SK-N-SH (cell line): ENCODE measurements at regions not wholly inside any gene's neighbourhood (a gene's known extent, or its start where the extent isn't known, plus 50 kb on each side); places are given as distances from the start of the nearest gene placed in this dataset.

Experiments
- CTCF ChIA-PET: fragments of 300-600, 350-600 bp; formaldehyde crosslinking; extraction: SDS; loops from one replicate; lab custom pipeline; 2021; lab: Yijun Ruan, JAX
- POLR2A ChIA-PET: fragments of 350-600 bp; sonication (Branson Sonifier 250); formaldehyde crosslinking; extraction: SDS; loops from one replicate; lab custom pipeline; 2020; ENCODE audit warnings: antibody characterized with exemption, inconsistent platforms; lab: Yijun Ruan, JAX
- DNase-seq: peaks from one replicate; pipeline ENCODE4 v3.0.0; 2012
- H2AFZ ChIP-seq: fragments of 200-600 bp; sonication (generic); 2 replicates; pipeline ENCODE4 v1.8.1; 2016; ENCODE audit warnings: antibody characterized with exemption, mild to moderate bottlenecking, low read depth
- H3F3A ChIP-seq: fragments of 200-600 bp; sonication (generic); replicated peaks from 2 replicates; pipeline ENCODE3; 2016; ENCODE audit warnings: antibody characterized with exemption, mild to moderate bottlenecking; ENCODE audit not compliant: insufficient read depth
- H3K27ac ChIP-seq, 2 experiments: fragments of 200-500 bp in 1 of 2; fragments of 200-600 bp in 1 of 2; sonication (Bioruptor generic) in 1 of 2; sonication (generic), shearing (Covaris generic) in 1 of 2; 2 replicates each; pipeline versions ENCODE4 v1.5.1 to v1.6.1; 2014 to 2016; ENCODE audit warnings: low read depth in 2 of 2, inconsistent platforms in 1 of 2, low read length in 1 of 2, mild to moderate bottlenecking in 1 of 2, mixed read lengths in 1 of 2
- H3K27me3 ChIP-seq: fragments of 200-600 bp; sonication (generic), shearing (Covaris generic); 2 replicates; pipeline ENCODE4 v1.6.1; 2016; ENCODE audit warnings: mixed run types; ENCODE audit not compliant: insufficient read depth
- H3K36me3 ChIP-seq, 2 experiments: fragments of 200-500 bp in 1 of 2; fragments of 200-600 bp in 1 of 2; sonication (Bioruptor generic) in 1 of 2; sonication (generic) in 1 of 2; replicated peaks in 1 of 2; 2 replicates each; pipeline versions ENCODE3 to v1.5.1; 2014 to 2016; ENCODE audit warnings: low read length in 1 of 2, mild to moderate bottlenecking in 1 of 2; ENCODE audit not compliant: insufficient read depth in 2 of 2, control insufficient read depth in 1 of 2
- H3K4me1 ChIP-seq, 2 experiments: fragments of 200-500 bp in 1 of 2; fragments of 200-600 bp in 1 of 2; sonication (Bioruptor generic) in 1 of 2; sonication (generic), shearing (Covaris generic) in 1 of 2; 2 replicates each; pipeline versions ENCODE4 v1.5.1 to v1.6.1; 2014 to 2016; ENCODE audit warnings: low read depth in 1 of 2, low read length in 1 of 2, mixed run types in 1 of 2; ENCODE audit not compliant: insufficient read depth in 2 of 2, control insufficient read depth in 1 of 2
- H3K4me2 ChIP-seq: fragments of 200-600 bp; sonication (generic), shearing (Covaris generic); 2 replicates; pipeline ENCODE4 v1.6.1; 2017; ENCODE audit warnings: mixed run types
- H3K4me3 ChIP-seq, 2 experiments: fragments of 200-500 bp in 1 of 2; fragments of 200-600 bp in 1 of 2; sonication (Bioruptor generic) in 1 of 2; sonication (generic), shearing (Covaris generic) in 1 of 2; 2 replicates each; pipeline versions ENCODE4 v1.5.1 to v1.8.1; 2014 to 2016; ENCODE audit warnings: low read depth in 2 of 2, inconsistent platforms in 1 of 2, low read length in 1 of 2, mild to moderate bottlenecking in 1 of 2, mixed read lengths in 1 of 2, moderate library complexity in 1 of 2
- H3K79me2 ChIP-seq: fragments of 200-600 bp; sonication (generic); 2 replicates; pipeline ENCODE4 v1.8.1; 2017; ENCODE audit warnings: mild to moderate bottlenecking; ENCODE audit not compliant: insufficient read depth
- H3K9ac ChIP-seq: fragments of 200-600 bp; sonication (generic); 2 replicates; pipeline ENCODE4 v1.6.1; 2017; ENCODE audit warnings: mixed run types
- H3K9me2 ChIP-seq: fragments of 200-600 bp; sonication (generic); 2 replicates; pipeline ENCODE4 v1.6.1; 2017; ENCODE audit warnings: mixed run types
- H3K9me3 ChIP-seq: fragments of 200-600 bp; sonication (generic); 2 replicates; pipeline ENCODE4 v1.6.1; 2017; ENCODE audit warnings: mixed run types, mild to moderate bottlenecking, moderate library complexity
- H4K20me1 ChIP-seq: fragments of 200-600 bp; sonication (generic); 2 replicates; pipeline ENCODE4 v1.6.1; 2017; ENCODE audit warnings: mild to moderate bottlenecking, mixed run types; ENCODE audit not compliant: insufficient read depth
- CHD2 ChIP-seq: fragments of 150-350 bp; IDR thresholded peaks from 2 replicates; pipeline ENCODE4 v1.6.1; 2018; ENCODE audit warnings: low read length; ENCODE audit not compliant: partially characterized antibody
- CTCF ChIP-seq: fragments of 200-600 bp; sonication (generic); IDR thresholded peaks from 2 replicates; pipeline ENCODE4 v1.6.1; 2017; ENCODE audit warnings: antibody characterized with exemption, mild to moderate bottlenecking, moderate library complexity
- EP300 ChIP-seq, 2 experiments: IDR thresholded peaks; 2 replicates each; pipeline versions ENCODE4 v1.4.0 to v1.6.1; 2012; ENCODE audit warnings: borderline replicate concordance in 1 of 2, low read depth in 1 of 2, low read length in 1 of 2
- FOSL2 ChIP-seq: IDR thresholded peaks from 2 replicates; pipeline ENCODE4 v1.4.0; 2012; ENCODE audit warnings: low read depth, mild to moderate bottlenecking, moderate library complexity, borderline replicate concordance
- IRF3 ChIP-seq: fragments of 150-350 bp; IDR thresholded peaks from 2 replicates; pipeline ENCODE4 v1.6.1; 2016; ENCODE audit warnings: mild to moderate bottlenecking, low read depth, low read length
- JUND ChIP-seq: IDR thresholded peaks from 2 replicates; pipeline ENCODE4 v1.4.0; 2012
- MAX ChIP-seq: IDR thresholded peaks from 2 replicates; pipeline ENCODE4 v1.4.0; 2012; ENCODE audit warnings: low read depth
- MEF2A ChIP-seq: IDR thresholded peaks from 2 replicates; pipeline ENCODE4 v1.4.0; 2012; ENCODE audit warnings: low read depth, borderline replicate concordance
- NFIC ChIP-seq: IDR thresholded peaks from 2 replicates; pipeline ENCODE4 v1.4.0; 2012; ENCODE audit warnings: borderline replicate concordance
- RAD21 ChIP-seq: IDR thresholded peaks from 2 replicates; pipeline ENCODE4 v1.6.1; 2012; ENCODE audit warnings: mild to moderate bottlenecking, low read length
- RXRA ChIP-seq: IDR thresholded peaks from 2 replicates; pipeline ENCODE4 v1.4.0; 2012; ENCODE audit warnings: low read depth, mild to moderate bottlenecking, borderline replicate concordance
- SIN3A ChIP-seq: IDR thresholded peaks from 2 replicates; pipeline ENCODE4 v1.6.1; 2012; ENCODE audit warnings: low read depth, mild to moderate bottlenecking, low read length, moderate library complexity, borderline replicate concordance
- TCF12 ChIP-seq: IDR thresholded peaks from 2 replicates; pipeline ENCODE4 v1.4.0; 2012
- TEAD4 ChIP-seq: IDR thresholded peaks from 2 replicates; pipeline ENCODE4 v1.4.0; 2012; ENCODE audit warnings: mild to moderate bottlenecking, borderline replicate concordance; ENCODE audit not compliant: insufficient read depth
- USF2 ChIP-seq: fragments of 150-350 bp; IDR thresholded peaks from 2 replicates; pipeline ENCODE4 v1.6.1; 2017; ENCODE audit warnings: antibody characterized with exemption, low read length, low read depth, borderline replicate concordance
- YY1 ChIP-seq: IDR thresholded peaks from 2 replicates; pipeline ENCODE4 v1.4.0; 2012; ENCODE audit warnings: low read depth, mild to moderate bottlenecking
- ZBTB33 ChIP-seq: IDR thresholded peaks from 2 replicates; pipeline ENCODE4 v1.4.0; 2012; ENCODE audit warnings: low read depth, borderline replicate concordance
- WGBS: methylation state at CpG from one replicate; pipeline ENCODE4 v1.1.6; 2017; ENCODE audit warnings: low lambda C conversion rate; 5-methylcytosine and 5-hydroxymethylcytosine counted together

- H3K27me3 ChIP-seq: no peaks in the 10 kb centered on the region
- 95% methylated on average over 7 of the region's 7 CpGs for WGBS
- H3K79me2 ChIP-seq: no peaks in the 10 kb centered on the region
- H3F3A ChIP-seq: no peaks in the 10 kb centered on the region
- POLR2A ChIA-PET: interaction anchor here (0.7 kb wide), 1 partner anchor 80 kb away, joined by 3 read pairs; no protein-coding TSS in a partner anchor
- H3K9ac ChIP-seq: no peak overlapping the region
- H3K27ac ChIP-seq: no peak overlapping the region
- no peak overlapping the region for H3K4me3 ChIP-seq
- H4K20me1 ChIP-seq: no peaks in the 10 kb centered on the region
- DNase-seq: no peak
- H2AFZ ChIP-seq: no peak overlapping the region
- no peaks in the 10 kb centered on the region for H3K36me3 ChIP-seq
- H3K9me3 ChIP-seq: no peaks in the 10 kb centered on the region
- H3K9me2 ChIP-seq: no peaks in the 10 kb centered on the region
- H3K4me2 ChIP-seq: no peak overlapping the region
- peaks cover 4 to 8% of the 10 kb centered on the region in 2 experiments; a peak in 2 of 4 replicates for H3K4me1 ChIP-seq
- no peak for TF ChIP-seq JUND
- no peak for TF ChIP-seq IRF3
- no peak for TF ChIP-seq TEAD4
- no peak for TF ChIP-seq ZBTB33
- no peak for TF ChIP-seq MAX
- TF ChIP-seq RAD21: no peak
- no peak for TF ChIP-seq NFIC
- TF ChIP-seq, all 33 proteins: peak for 0
- CTCF ChIA-PET: interaction anchor here (0.6 to 1.5 kb wide), 2 partner anchors 17 to 252 kb away, joined by 3 to 4 read pairs; no protein-coding TSS in a partner anchor
Observed at GRCh38 chr5:142403583-142403982, 78.8 kb upstream of the SPRY4 start.

- peaks cover 4 to 8% of the 10 kb centered on the region in 2 experiments; a peak in 2 of 4 replicates for H3K4me1 ChIP-seq
- no peaks in the 10 kb centered on the region for H3F3A ChIP-seq
- no peaks in the 10 kb centered on the region for H3K79me2 ChIP-seq
- H3K36me3 ChIP-seq: no peaks in the 10 kb centered on the region
- CTCF ChIA-PET: interaction anchor here (1.5 kb wide), 1 partner anchor 251 kb away, joined by 4 read pairs; no protein-coding TSS in a partner anchor
- no peak overlapping the region for H3K4me2 ChIP-seq
- 99% methylated on average over 3 of the region's 3 CpGs for WGBS
- H4K20me1 ChIP-seq: no peaks in the 10 kb centered on the region
- no peak overlapping the region for H3K9ac ChIP-seq
- no peaks in the 10 kb centered on the region for H3K27me3 ChIP-seq
- H2AFZ ChIP-seq: no peak overlapping the region
- no peak overlapping the region for H3K4me3 ChIP-seq
- no peak overlapping the region for H3K27ac ChIP-seq
- POLR2A ChIA-PET: no interaction called here
- no peaks in the 10 kb centered on the region for H3K9me3 ChIP-seq
- no peaks in the 10 kb centered on the region for H3K9me2 ChIP-seq
- DNase-seq: no peak
- no peak for TF ChIP-seq CHD2
- no peak for TF ChIP-seq EP300 (IDR thresholded peaks at IDR 0.05; ENCODE audit: borderline replicate concordance in 1 of 2, low read depth in 1 of 2, low read length in 1 of 2)
- no peak for TF ChIP-seq TCF12
- no peak for TF ChIP-seq RAD21
- TF ChIP-seq IRF3: no peak
- TF ChIP-seq CTCF: no peak
- no peak for TF ChIP-seq TEAD4
- no peak for TF ChIP-seq JUND
- no peak for TF ChIP-seq YY1
- TF ChIP-seq SIN3A: no peak
- no peak for TF ChIP-seq RXRA
- TF ChIP-seq MAX: no peak
- TF ChIP-seq USF2: no peak
- TF ChIP-seq MEF2A: no peak
- no peak for TF ChIP-seq FOSL2
- TF ChIP-seq NFIC: no peak
Observed at GRCh38 chr5:142402752-142403318, 78.0 kb upstream of the SPRY4 start.
